Vagina (tissue), 2 donors: ENCODE measurements at regions not wholly inside any gene's neighbourhood (a gene's known extent, or its start where the extent isn't known, plus 50 kb on each side); places are given as distances from the start of the nearest gene placed in this dataset.

ENCODE experiments used
- POLR2A ChIP-seq, 2 donors: fragments of 450-650 bp; IDR thresholded peaks; one replicate each; pipeline ENCODE4 v1.6.1; 2017; ENCODE audit warnings: antibody characterized with exemption in 2 of 2, mild to moderate bottlenecking in 2 of 2, moderate library complexity in 2 of 2
- TF ChIP-seq, protein P1 (sequence below), 3 experiments: fragments of 450-650 bp in 2 of 3; fragments of 200-600 bp in 1 of 3; sonication (generic) in 1 of 3; IDR thresholded peaks; one replicate each; pipeline ENCODE4 v1.5.1; 2017 to 2019; ENCODE audit warnings: antibody characterized with exemption in 3 of 3, mild to moderate bottlenecking in 2 of 3, moderate library complexity in 2 of 3

DNA sequence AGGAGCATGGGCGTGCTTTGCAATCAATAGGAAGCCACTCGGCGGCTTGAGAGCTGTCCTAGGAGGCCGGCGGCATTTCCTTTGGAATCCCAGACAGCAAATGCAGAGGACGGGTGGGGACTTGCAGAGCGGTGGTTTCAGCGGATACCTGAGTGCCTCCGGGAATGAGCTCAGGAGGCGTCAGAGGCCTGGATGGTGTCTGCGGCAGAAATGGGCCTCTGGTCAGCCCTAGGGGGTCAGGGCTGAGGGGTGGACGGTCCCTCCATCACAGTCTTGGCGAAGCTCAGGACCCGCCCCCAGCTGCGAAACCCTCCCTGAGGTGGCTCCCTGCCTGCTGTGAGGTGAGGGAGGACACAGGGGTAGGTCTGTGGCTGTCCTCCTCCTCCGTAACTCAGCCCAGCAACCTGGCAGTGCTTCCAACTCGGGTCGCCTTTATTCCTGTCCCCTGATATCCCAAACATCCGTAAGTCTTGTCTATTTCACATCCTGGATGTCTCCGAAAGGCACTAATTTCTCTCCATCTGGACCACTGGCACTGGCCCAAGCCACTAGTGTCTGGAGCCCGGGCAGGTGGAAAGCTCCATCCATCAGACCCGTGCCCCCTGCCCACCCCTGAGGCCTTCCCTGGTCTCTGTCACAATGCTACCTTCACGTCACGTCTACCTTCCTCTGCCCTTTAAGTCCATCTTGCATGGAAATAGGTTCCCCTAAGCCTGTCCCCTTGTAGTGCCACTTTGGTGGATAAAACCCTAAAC, 686.6 kb downstream of the BRD1 start:
- no peak for TF ChIP-seq POLR2A (IDR thresholded peaks at IDR 0.05)
- TF ChIP-seq, protein P1, sequence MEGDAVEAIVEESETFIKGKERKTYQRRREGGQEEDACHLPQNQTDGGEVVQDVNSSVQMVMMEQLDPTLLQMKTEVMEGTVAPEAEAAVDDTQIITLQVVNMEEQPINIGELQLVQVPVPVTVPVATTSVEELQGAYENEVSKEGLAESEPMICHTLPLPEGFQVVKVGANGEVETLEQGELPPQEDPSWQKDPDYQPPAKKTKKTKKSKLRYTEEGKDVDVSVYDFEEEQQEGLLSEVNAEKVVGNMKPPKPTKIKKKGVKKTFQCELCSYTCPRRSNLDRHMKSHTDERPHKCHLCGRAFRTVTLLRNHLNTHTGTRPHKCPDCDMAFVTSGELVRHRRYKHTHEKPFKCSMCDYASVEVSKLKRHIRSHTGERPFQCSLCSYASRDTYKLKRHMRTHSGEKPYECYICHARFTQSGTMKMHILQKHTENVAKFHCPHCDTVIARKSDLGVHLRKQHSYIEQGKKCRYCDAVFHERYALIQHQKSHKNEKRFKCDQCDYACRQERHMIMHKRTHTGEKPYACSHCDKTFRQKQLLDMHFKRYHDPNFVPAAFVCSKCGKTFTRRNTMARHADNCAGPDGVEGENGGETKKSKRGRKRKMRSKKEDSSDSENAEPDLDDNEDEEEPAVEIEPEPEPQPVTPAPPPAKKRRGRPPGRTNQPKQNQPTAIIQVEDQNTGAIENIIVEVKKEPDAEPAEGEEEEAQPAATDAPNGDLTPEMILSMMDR (IDR thresholded peaks at IDR 0.05): no peak
